Tibial nerve (tissue), 4 donors: ENCODE measurements at regions not wholly inside any gene's neighbourhood (a gene's known extent, or its start where the extent isn't known, plus 50 kb on each side); places are given as distances from the start of the nearest gene placed in this dataset.

Experiments
- DNase-seq, 2 donors: peaks; one replicate each; pipeline ENCODE4 v3.0.0-alpha.2; 2019; ENCODE audit warnings: low spot score in 2 of 2
- H3K27ac ChIP-seq, 4 donors: fragments of 200-600 bp; sonication (generic) in 3 of 4; one replicate each; pipeline ENCODE4 v1.5.1; 2017 to 2019; ENCODE audit warnings: mild to moderate bottlenecking in 1 of 4
- H3K27me3 ChIP-seq, 2 donors: fragments of 200-600 bp; sonication (generic) in 1 of 2; one replicate each; pipeline versions ENCODE4 v1.5.1 to v1.6.0; 2017 to 2019
- H3K36me3 ChIP-seq, 3 donors: fragments of 200-600 bp; sonication (generic); one replicate each; pipeline ENCODE4 v1.5.1; 2018 to 2019
- H3K4me1 ChIP-seq, 4 donors: fragments of 200-600 bp; sonication (generic) in 3 of 4; one replicate each; pipeline ENCODE4 v1.5.1; 2017 to 2019
- H3K4me3 ChIP-seq, 4 donors: fragments of 200-600 bp; sonication (generic) in 3 of 4; one replicate each; pipeline ENCODE4 v1.5.1; 2017 to 2019; ENCODE audit warnings: mild to moderate bottlenecking in 1 of 4, moderate library complexity in 1 of 4
- H3K9me3 ChIP-seq, 4 donors: fragments of 200-600 bp; sonication (generic) in 3 of 4; one replicate each; pipeline ENCODE4 v1.5.1; 2017 to 2019
- EP300 ChIP-seq, 2 donors: sonication (generic); formaldehyde crosslinking; IDR thresholded peaks; one replicate each; pipeline ENCODE4 v1.6.1; 2017; ENCODE audit warnings: antibody characterized with exemption in 2 of 2, mild to moderate bottlenecking in 1 of 2
- POLR2A ChIP-seq, 2 donors: fragments of 450-650 bp; IDR thresholded peaks; one replicate each; pipeline ENCODE4 v1.6.1; 2017; ENCODE audit warnings: antibody characterized with exemption in 2 of 2, mild to moderate bottlenecking in 2 of 2, moderate library complexity in 2 of 2
- WGBS, 2 donors: methylation state at CpG; one replicate each; pipeline ENCODE4 v1.1.5; 2018; 5-methylcytosine and 5-hydroxymethylcytosine counted together
- TF ChIP-seq, protein P1 (sequence below), 5 experiments: fragments of 200-600 bp in 3 of 5; fragments of 450-650 bp in 2 of 5; sonication (generic) in 3 of 5; IDR thresholded peaks; one replicate each; pipeline ENCODE4 v1.5.1; 2016 to 2019; ENCODE audit warnings: antibody characterized with exemption in 5 of 5, mild to moderate bottlenecking in 3 of 5, moderate library complexity in 2 of 5

DNA sequence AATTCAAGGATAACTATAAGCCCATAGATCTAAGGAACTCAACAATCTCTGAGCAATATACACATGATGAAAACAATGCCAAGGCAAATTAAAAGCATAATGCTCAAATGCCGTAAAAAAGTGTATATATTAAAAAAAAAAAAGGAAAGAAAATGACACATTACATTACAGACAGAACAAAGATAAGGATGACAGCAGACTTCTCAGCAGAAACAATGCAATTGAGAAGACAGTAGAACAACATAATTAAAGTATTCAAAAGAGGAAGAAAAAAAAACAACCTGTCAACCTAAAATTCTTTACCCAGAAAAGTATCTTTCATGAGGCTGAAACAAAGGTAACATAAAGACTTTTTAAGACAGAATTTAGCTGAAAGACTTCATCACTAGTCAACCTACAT, 591.7 kb downstream of the ZNF608 start:
- H3K4me3 ChIP-seq: no peak overlapping the region
- H3K36me3 ChIP-seq: no peaks in the 10 kb centered on the region
- no peak for TF ChIP-seq POLR2A (IDR thresholded peaks at IDR 0.05)
- peaks cover 0 to 7% (median 0%) of the 10 kb centered on the region in 4 donors for H3K4me1 ChIP-seq
- H3K27me3 ChIP-seq: no peaks in the 10 kb centered on the region
- whole genome bisulfite sequencing, 2 donors: 93 to 97% methylated on average over 1 of the region's 1 CpG
- peaks cover 0 to 32% (median 14%) of the 10 kb centered on the region in 4 donors for H3K9me3 ChIP-seq
- no peak overlapping the region for H3K27ac ChIP-seq
- DNase-seq: no peak

DNA sequence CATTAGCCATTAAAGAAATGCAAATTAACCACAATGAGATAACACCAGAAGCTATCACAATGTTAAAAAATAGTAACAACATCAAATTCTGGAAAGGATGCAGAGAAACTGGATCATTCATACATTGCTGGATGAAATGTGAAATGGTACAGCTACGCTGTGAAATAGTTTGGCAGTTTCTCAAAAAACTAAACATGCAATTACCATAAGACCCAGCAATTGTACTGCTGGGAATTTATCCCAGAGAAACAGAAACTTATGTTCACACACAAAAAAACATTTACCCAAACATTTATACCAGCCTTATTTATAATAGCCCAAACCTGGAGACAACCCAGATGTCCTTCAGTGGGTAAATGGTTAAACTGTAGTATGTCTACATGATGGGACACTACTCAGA, 592.9 kb downstream of the ZNF608 start:
- WGBS, 2 donors: 72 to 94% methylated on average over 1 of the region's 1 CpG
- H3K27me3 ChIP-seq: no peaks in the 10 kb centered on the region
- TF ChIP-seq POLR2A (IDR thresholded peaks at IDR 0.05) (no peak), EP300 (IDR thresholded peaks at IDR 0.05) (no peak)
- TF ChIP-seq, protein P1, sequence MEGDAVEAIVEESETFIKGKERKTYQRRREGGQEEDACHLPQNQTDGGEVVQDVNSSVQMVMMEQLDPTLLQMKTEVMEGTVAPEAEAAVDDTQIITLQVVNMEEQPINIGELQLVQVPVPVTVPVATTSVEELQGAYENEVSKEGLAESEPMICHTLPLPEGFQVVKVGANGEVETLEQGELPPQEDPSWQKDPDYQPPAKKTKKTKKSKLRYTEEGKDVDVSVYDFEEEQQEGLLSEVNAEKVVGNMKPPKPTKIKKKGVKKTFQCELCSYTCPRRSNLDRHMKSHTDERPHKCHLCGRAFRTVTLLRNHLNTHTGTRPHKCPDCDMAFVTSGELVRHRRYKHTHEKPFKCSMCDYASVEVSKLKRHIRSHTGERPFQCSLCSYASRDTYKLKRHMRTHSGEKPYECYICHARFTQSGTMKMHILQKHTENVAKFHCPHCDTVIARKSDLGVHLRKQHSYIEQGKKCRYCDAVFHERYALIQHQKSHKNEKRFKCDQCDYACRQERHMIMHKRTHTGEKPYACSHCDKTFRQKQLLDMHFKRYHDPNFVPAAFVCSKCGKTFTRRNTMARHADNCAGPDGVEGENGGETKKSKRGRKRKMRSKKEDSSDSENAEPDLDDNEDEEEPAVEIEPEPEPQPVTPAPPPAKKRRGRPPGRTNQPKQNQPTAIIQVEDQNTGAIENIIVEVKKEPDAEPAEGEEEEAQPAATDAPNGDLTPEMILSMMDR (IDR thresholded peaks at IDR 0.05): no peak

DNA sequence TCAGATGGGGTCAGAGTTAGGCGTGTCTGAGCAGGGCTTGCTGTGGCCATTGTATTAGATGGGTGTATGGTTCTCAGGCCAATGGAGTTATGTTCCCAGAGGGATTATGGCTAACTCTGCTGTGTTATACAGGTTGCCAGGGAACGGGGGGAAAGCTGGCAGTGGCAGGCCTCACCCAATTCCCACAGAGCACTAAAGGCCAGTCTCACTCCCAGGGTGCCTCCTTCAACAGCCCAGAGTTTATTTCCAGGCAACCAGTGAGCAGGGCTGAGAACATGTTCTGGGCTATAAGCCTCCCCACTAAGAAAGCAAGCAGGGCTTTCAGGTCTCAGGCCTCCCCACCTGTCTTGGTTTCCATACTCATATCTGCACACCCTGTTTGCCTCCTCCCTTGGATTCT, 597.9 kb downstream of the ZNF608 start:
- Histone ChIP-seq H3K27ac (no peak overlapping the region), H3K4me1 (no peaks in the 10 kb centered on the region), H3K4me3 (no peak overlapping the region), H3K27me3 (no peaks in the 10 kb centered on the region), H3K9me3 (peaks cover 0 to 16% (median 3%) of the 10 kb centered on the region in 4 donors), H3K36me3 (no peaks in the 10 kb centered on the region)
- no peak for DNase-seq
- TF ChIP-seq, protein P1 (IDR thresholded peaks at IDR 0.05): no peak
- TF ChIP-seq EP300 (IDR thresholded peaks at IDR 0.05) (no peak), POLR2A (IDR thresholded peaks at IDR 0.05) (no peak)
- WGBS, 2 donors: 83 to 91% methylated on average over 2 of the region's 2 CpGs

More for the DNA sequence above, 592.9 kb downstream of the ZNF608 start:
- Histone ChIP-seq H3K4me1 (peaks cover 0 to 7% (median 0%) of the 10 kb centered on the region in 4 donors), H3K27ac (no peak overlapping the region), H3K36me3 (no peaks in the 10 kb centered on the region), H3K9me3 (peaks cover 0 to 32% (median 14%) of the 10 kb centered on the region in 4 donors), H3K4me3 (no peak overlapping the region)
- no peak for DNase-seq

DNA sequence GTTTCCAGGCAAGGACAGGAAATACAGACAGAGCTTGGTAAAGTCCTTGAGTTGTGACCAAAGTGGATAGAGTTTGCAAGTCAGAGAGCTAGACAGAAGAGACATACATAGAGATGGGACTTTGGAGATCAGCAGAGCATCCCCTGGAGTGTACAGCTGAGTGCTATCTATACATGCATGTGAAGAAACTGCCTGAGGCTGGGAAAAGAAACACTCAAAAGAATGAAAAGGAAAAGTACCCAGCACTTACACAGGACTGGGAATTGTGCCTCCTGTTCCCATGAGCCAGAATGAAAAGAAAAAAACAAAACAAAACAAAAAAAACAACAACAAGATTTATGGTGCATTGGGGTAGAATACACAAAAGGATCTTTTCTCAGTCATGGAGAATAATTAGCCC, 606.4 kb downstream of the ZNF608 start:
- no peaks in the 10 kb centered on the region for H3K4me1 ChIP-seq

DNA sequence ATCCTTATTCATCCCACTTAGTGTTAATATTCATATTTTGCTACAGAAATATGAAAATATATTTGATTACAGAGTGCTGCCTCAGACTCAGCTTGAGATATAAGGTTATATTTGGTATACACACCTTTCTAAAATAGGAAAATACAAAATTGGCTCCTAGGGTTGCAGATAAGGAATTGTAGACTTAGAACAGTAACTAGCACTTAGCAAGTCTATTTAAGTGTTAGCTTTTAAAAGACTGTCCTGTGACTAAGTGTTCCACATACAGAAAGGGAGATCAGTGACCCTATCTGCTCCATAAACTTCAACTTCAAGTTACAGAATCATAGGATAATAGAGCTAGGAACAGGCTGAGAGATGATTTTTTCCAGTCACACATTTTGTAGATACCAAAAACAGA, 607.0 kb downstream of the ZNF608 start:
- no peaks in the 10 kb centered on the region for H3K36me3 ChIP-seq
- H3K4me3 ChIP-seq: no peak overlapping the region
- H3K4me1 ChIP-seq: no peaks in the 10 kb centered on the region
- no peak overlapping the region for H3K27ac ChIP-seq
- H3K27me3 ChIP-seq: no peaks in the 10 kb centered on the region
- TF ChIP-seq POLR2A (IDR thresholded peaks at IDR 0.05): no peak
- no peak for TF ChIP-seq EP300 (IDR thresholded peaks at IDR 0.05)
- TF ChIP-seq, protein P1 (IDR thresholded peaks at IDR 0.05): no peak
- DNase-seq: no peak
- H3K9me3 ChIP-seq: no peaks in the 10 kb centered on the region

More for the DNA sequence above, 606.4 kb downstream of the ZNF608 start:
- no peak for TF ChIP-seq POLR2A (IDR thresholded peaks at IDR 0.05)
- TF ChIP-seq, protein P1 (IDR thresholded peaks at IDR 0.05): no peak
- DNase-seq: no peak
- H3K36me3 ChIP-seq: no peaks in the 10 kb centered on the region
- H3K27ac ChIP-seq: no peak overlapping the region
- no peaks in the 10 kb centered on the region for H3K27me3 ChIP-seq
- no peak overlapping the region for H3K4me3 ChIP-seq
- H3K9me3 ChIP-seq: no peaks in the 10 kb centered on the region

DNA sequence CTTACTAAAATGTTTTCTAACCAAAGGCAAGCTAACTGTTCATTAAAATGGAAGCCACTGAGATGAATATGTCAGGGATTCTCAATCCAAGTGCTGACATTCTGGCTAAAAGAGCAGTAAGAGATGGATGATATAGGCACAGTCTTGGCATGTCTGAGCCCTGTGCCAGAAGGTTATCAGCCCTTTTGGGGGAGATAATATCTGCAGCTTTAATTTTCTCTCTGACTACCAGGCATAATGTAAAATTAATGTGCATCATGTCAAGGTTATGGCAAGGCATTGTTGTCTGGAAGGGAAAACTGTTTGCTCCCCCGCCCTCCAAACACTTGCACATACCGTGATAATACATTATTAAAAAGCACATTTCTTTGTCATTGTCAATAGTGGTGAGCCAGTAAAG, 609.8 kb downstream of the ZNF608 start:
- Histone ChIP-seq H3K27me3 (no peaks in the 10 kb centered on the region), H3K4me1 (no peaks in the 10 kb centered on the region), H3K36me3 (no peaks in the 10 kb centered on the region), H3K4me3 (no peak overlapping the region), H3K27ac (no peak overlapping the region), H3K9me3 (no peaks in the 10 kb centered on the region)
- WGBS, 2 donors: 65 to 72% methylated on average over 2 of the region's 2 CpGs
- no peak for DNase-seq
- TF ChIP-seq, protein P1 (IDR thresholded peaks at IDR 0.05): no peak
- no peak for TF ChIP-seq EP300 (IDR thresholded peaks at IDR 0.05)
- TF ChIP-seq POLR2A (IDR thresholded peaks at IDR 0.05): no peak
